Adrenal gland (tissue), 9 donors: ENCODE measurements at regions not wholly inside any gene's neighbourhood (a gene's known extent, or its start where the extent isn't known, plus 50 kb on each side); places are given as distances from the start of the nearest gene placed in this dataset.

ENCODE experiments used
- DNase-seq, 7 donors: peaks; one replicate each; pipeline ENCODE4 v3.0.0-alpha.2; 2019 to 2020
- H3K27ac ChIP-seq, 5 donors: fragments of 200-600 bp; sonication (generic) in 4 of 5; 1 replicate in 3 of 5; 2 replicates in 2 of 5; pipeline versions ENCODE4 v1.5.1 to v1.8.0; 2016 to 2020; ENCODE audit warnings: mild to moderate bottlenecking in 1 of 5
- H3K27me3 ChIP-seq: fragments of 200-600 bp; 2 replicates; pipeline ENCODE4 v1.8.0; 2021
- H3K36me3 ChIP-seq, 2 donors: fragments of 200-600 bp; replicated peaks in 1 of 2; 1 replicate in 1 of 2; 2 replicates in 1 of 2; pipeline versions ENCODE4 v1.5.1 to v1.8.0; 2018 to 2022
- H3K4me1 ChIP-seq, 2 donors: fragments of 200-600 bp; replicated peaks in 1 of 2; 1 replicate in 1 of 2; 2 replicates in 1 of 2; pipeline versions ENCODE4 v1.5.1 to v1.8.0; 2018 to 2021
- H3K4me3 ChIP-seq, 4 donors: fragments of 200-600 bp; sonication (generic) in 3 of 4; one replicate each; pipeline ENCODE4 v1.5.1; 2016 to 2018
- H3K9me3 ChIP-seq, 3 donors: fragments of 200-600 bp; sonication (generic) in 1 of 3; replicated peaks in 1 of 3; 1 replicate in 2 of 3; 2 replicates in 1 of 3; pipeline versions ENCODE4 v1.5.1 to v1.8.0; 2016 to 2021
- POLR2A ChIP-seq, 2 donors: fragments of 450-650 bp; IDR thresholded peaks; one replicate each; pipeline ENCODE4 v1.6.1; 2017; ENCODE audit warnings: antibody characterized with exemption in 2 of 2, mild to moderate bottlenecking in 2 of 2, moderate library complexity in 1 of 2
- WGBS, 4 donors: extraction: QIAGEN DNeasy Blood & Tissue Kit in 2 of 4; methylation state at CpG; one replicate each; pipeline versions ENCODE4 v1.1.5 to v1.1.7; 2013 to 2017; 5-methylcytosine and 5-hydroxymethylcytosine counted together
- intact Hi-C, 2 donors: fragments of 100-400 bp; cut with DNase I; formaldehyde crosslinking; loops; one replicate each; pipeline versions ENCODE4 v1.14.1 to v1.15.0; 2022 to 2023
- TF ChIP-seq, protein P1 (sequence below), 6 experiments: fragments of 450-650 bp in 4 of 6; fragments of 200-600 bp in 2 of 6; sonication (generic) in 1 of 6; IDR thresholded peaks; 1 replicate in 5 of 6; 2 replicates in 1 of 6; pipeline versions ENCODE4 v1.5.1 to v1.8.0; 2016 to 2021; ENCODE audit warnings: antibody characterized with exemption in 6 of 6, mild to moderate bottlenecking in 2 of 6, moderate library complexity in 1 of 6
- donor health status: healthy with polysubstance abuse.
- donor health status: Bipolar disorder and iron deficiency.
- donor health status: DM: yes; HTN: yes; CAD: no.
- donor health status: DM: no; HTN: no; CAD: no.
- donor health status: DM: no; HTN: no; CAD: no.

DNA sequence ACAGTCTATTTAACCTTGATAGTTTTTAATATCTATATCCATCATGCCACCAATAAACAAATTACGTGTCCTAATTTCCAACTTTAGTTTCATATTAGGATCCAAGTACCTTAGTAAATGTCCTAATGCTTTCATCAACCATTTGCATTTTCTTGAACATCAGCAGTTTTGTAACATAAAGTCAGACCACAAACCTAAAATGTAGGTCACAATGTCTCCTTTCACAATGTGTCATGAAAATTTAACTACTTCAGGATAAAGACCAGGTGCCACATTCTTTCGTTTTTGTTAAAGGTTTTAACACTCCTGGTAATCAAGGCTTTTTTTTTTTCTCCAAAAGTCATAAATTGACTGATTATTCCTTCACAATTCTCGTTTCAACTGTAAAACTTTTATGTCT lies 310.7 kb upstream of the PMFBP1 start:
- Histone ChIP-seq H3K4me3 (no peak overlapping the region), H3K27ac (no peak overlapping the region), H3K27me3 (no peaks in the 10 kb centered on the region), H3K36me3 (no peaks in the 10 kb centered on the region), H3K4me1 (no peaks in the 10 kb centered on the region), H3K9me3 (no peaks in the 10 kb centered on the region)
- TF ChIP-seq, protein P1, sequence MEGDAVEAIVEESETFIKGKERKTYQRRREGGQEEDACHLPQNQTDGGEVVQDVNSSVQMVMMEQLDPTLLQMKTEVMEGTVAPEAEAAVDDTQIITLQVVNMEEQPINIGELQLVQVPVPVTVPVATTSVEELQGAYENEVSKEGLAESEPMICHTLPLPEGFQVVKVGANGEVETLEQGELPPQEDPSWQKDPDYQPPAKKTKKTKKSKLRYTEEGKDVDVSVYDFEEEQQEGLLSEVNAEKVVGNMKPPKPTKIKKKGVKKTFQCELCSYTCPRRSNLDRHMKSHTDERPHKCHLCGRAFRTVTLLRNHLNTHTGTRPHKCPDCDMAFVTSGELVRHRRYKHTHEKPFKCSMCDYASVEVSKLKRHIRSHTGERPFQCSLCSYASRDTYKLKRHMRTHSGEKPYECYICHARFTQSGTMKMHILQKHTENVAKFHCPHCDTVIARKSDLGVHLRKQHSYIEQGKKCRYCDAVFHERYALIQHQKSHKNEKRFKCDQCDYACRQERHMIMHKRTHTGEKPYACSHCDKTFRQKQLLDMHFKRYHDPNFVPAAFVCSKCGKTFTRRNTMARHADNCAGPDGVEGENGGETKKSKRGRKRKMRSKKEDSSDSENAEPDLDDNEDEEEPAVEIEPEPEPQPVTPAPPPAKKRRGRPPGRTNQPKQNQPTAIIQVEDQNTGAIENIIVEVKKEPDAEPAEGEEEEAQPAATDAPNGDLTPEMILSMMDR (IDR thresholded peaks at IDR 0.05): no peak
- TF ChIP-seq POLR2A (IDR thresholded peaks at IDR 0.05): no peak
- no peak for DNase-seq
- WGBS, 4 donors: 74 to 83% (median 78%) methylated on average over 3 of the region's 3 CpGs
- intact Hi-C loops: no loop called here

DNA sequence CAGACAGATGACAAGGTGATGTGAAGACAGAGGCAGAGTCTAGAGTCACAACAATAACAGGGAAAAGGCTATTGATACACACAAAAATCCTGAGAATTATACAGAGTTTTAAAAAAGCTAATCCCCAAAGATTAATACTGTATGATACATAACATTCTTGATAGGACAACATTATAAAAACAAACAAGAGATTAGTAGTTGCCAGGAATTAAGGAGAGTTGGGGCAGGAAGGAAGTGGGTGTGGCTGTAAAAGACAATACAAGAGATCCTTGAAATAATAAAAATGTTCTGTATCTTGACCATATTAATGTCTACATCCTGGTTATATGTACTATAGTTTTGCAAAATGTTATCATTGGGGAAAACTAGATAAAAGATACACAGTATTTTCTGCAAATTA lies 309.5 kb upstream of the PMFBP1 start:
- intact Hi-C loops: no loop called here
- no peak overlapping the region for H3K4me3 ChIP-seq
- H3K4me1 ChIP-seq: no peaks in the 10 kb centered on the region
- H3K27ac ChIP-seq: no peak overlapping the region
- no peaks in the 10 kb centered on the region for H3K36me3 ChIP-seq
- H3K27me3 ChIP-seq: no peaks in the 10 kb centered on the region
- H3K9me3 ChIP-seq: no peaks in the 10 kb centered on the region
- no peak for DNase-seq
- TF ChIP-seq, protein P1 (IDR thresholded peaks at IDR 0.05): no peak
- no peak for TF ChIP-seq POLR2A (IDR thresholded peaks at IDR 0.05)

DNA sequence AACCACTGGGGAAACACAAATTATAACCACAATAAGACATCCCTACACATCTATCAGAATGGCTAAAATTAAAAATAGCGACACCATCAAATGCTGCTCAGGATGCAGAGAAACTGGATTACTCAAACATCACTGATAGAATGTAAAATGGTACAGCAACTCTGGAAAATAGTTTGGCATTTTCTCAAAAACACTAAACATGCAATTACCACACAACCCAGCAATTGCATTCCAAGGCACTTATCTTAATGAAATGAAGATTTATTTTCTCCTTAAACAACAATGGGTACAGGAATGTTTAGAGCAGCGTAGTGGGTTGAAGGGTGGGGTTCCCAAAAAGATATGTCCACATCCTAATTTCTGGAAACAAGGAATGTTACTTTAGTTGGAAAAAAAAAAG lies 309.0 kb upstream of the PMFBP1 start:
- intact Hi-C loops: no loop called here
- H3K9me3 ChIP-seq: no peaks in the 10 kb centered on the region
- H3K4me1 ChIP-seq: no peaks in the 10 kb centered on the region
- no peaks in the 10 kb centered on the region for H3K27me3 ChIP-seq
- no peak overlapping the region for H3K27ac ChIP-seq
- TF ChIP-seq, protein P1 (IDR thresholded peaks at IDR 0.05): no peak
- TF ChIP-seq POLR2A (IDR thresholded peaks at IDR 0.05): no peak
- DNase-seq: no peak
- 74 to 85% (median 81%) methylated on average over 2 of the region's 2 CpGs for WGBS, 4 donors
- no peaks in the 10 kb centered on the region for H3K36me3 ChIP-seq
- no peak overlapping the region for H3K4me3 ChIP-seq

DNA sequence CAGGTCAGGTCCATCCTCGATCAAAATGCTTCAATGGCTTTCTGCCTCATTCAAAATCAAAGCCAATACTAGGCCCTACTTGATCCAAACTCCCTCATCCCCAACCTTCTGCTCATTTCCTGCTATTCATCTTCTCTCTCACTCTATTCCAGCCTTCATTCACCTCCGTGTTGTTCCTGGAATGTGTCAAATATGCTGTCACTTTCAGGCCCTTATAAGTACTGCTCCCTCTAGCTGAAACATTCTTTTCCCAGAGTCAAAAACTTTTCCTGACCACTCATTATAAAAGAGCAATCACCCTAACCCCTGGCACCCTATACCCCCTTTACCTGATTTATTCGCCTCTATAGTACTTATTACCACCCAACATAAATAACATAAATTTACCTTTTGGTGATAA lies 303.7 kb upstream of the PMFBP1 start:
- Histone ChIP-seq H3K27ac (no peak overlapping the region), H3K36me3 (no peaks in the 10 kb centered on the region), H3K9me3 (no peaks in the 10 kb centered on the region), H3K4me1 (no peaks in the 10 kb centered on the region), H3K4me3 (no peak overlapping the region), H3K27me3 (no peaks in the 10 kb centered on the region)
- intact Hi-C loops: no loop called here
- WGBS, 4 donors: 85 to 91% (median 88%) methylated on average over 3 of the region's 3 CpGs
- DNase-seq: no peak
- TF ChIP-seq POLR2A (IDR thresholded peaks at IDR 0.05): no peak
- TF ChIP-seq, protein P1 (IDR thresholded peaks at IDR 0.05): no peak
